Epithelial cell of prostate (primary cell): ENCODE measurements at regions not wholly inside any gene's neighbourhood (a gene's known extent, or its start where the extent isn't known, plus 50 kb on each side); places are given as distances from the start of the nearest gene placed in this dataset.

Source experiments
- DNase-seq: peaks from one replicate; pipeline ENCODE4 v3.0.0-alpha.2; 2011; ENCODE audit warnings: low read depth, low spot score
- H3K27ac ChIP-seq: fragments of 450-650 bp; 2 replicates; pipeline ENCODE4 v1.5.1; 2017; ENCODE audit warnings: mild to moderate bottlenecking

DNA sequence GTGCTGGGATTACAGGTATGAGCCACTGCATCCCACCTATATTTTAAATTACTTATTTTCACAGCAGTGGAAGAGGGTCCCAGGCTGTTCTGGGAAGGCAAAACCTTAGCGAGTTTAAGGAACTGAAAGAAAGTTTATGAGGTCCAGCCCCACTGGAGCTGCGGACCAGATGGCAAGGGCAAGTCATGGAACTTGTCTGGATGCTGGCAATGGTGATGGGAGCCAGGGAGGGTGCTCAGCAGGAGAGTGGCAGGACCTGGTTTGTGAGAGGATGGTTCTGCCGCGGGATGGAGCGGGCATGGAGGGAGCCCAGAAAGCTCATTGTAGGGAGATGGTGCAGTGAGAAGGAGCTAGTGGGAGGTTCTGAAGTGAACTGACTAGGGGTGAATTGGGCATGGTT lies 50.6 kb upstream of the SLC45A1 start:
- no peak overlapping the region for H3K27ac ChIP-seq
- no peak for DNase-seq

DNA sequence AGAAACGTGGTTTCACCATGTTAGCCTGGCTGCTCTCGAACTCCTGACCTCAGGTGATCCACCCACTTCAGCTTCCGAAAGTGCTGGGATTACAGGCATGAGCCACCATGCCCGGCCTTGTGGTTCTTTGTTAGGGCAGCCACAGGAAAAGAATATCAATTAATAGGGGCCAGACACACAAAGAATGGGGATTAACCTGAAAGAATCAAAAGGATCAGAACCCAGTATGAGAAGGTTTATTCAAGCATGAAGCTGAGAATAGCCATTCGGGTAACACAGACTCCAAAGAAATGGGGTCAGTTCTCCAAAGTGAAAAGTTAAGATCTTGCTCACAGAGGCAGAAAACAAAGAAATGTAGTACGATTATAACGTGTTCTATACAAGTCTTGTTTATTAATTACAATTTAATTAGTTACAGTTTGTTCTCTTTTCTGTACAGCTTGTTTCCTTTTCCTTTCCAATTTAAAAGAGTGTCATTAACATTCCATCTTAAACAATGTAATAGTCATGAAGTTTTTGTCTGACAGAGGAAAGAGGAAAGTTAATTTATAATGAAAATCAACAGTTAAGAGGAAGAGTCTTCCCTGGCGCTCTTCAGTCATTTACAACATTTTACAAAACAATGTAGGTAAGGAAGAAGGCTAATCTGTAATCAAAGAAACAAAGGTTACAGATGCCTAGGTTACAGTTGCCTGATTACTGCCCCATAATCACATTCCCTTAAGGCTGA lies 51.3 kb upstream of the SLC45A1 start:
- DNase-seq = no peak
- H3K27ac ChIP-seq = no peak overlapping the region

DNA sequence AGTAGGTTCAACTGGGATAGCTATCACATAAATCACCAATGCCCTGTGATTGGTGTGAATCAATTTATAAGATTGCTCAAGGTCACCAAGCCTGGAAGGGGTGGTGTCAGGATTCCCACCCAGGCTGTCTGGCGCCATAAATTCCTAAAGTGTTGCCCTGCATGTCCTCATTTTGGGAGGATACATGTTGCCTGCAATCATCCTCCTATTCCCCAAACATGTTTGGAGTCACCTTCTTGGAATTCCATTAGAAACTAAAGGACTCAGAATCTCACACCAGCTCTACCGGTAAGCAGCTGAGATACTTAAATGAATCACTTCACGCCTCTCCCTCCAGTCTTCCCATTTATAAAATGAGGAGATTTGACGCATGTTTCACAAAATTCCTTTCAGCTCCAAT lies 54.1 kb upstream of the SLC45A1 start:
- no peak overlapping the region for H3K27ac ChIP-seq
- no peak for DNase-seq

DNA sequence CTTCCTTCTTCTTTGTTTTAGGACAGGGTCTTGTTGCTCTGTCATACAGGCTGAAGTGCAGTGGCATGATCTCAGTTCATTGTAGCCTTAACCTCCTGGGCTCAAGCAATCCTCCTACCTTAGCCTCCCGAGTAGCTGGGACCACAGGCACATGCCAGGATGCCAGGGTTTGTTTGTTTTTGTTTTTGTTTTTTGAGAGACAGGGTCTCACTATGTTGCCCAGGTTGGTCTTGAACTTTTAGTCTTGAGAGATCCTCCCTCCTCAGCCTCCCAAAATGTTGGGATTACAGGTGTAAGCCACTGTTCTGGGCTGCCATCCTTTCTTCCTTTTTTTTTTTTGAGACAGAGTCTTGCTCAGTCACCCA lies 56.5 kb upstream of the SLC45A1 start:
- no peak for DNase-seq
- no peak overlapping the region for H3K27ac ChIP-seq

DNA sequence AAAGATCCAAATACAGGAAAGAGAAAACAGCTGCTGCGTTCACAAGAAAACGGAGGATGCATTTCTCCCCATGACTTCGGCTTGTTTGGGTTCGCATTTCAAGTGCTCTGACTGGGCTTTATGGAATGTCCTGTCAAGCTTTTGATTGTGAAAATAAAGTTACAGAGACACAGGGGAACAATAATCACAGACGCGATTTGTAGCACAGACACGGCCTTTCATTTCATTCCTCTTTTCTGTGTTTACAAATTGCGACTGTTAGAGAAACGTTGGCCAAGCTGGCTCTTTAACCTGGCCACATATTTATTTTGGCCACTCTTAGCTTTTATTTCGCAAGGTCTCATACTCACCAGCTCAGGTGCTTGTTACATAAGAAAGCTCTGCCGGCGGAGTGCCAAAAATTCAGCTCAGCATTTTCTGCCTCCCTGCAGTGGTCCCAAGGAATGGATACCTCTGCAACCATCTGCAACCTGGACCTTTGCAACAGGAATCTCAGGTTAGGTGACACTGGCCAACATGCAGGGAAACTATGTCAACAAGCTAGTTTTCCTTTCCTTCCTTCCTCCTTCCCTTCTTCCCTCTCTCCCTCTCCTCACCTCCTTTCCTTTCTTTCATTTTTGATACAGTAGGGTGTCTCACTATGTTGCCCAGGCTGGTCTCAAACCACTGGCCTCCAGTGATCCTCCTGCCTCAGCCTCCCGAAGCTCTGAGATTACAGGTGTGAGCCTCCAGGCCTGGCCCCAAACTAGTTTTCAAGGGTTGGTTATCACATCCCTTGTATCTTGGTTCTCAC lies 58.2 kb upstream of the SLC45A1 start:
- peak overlapping the region; percentile 87 for H3K27ac ChIP-seq
- DNase-seq = peak; percentile 43

DNA sequence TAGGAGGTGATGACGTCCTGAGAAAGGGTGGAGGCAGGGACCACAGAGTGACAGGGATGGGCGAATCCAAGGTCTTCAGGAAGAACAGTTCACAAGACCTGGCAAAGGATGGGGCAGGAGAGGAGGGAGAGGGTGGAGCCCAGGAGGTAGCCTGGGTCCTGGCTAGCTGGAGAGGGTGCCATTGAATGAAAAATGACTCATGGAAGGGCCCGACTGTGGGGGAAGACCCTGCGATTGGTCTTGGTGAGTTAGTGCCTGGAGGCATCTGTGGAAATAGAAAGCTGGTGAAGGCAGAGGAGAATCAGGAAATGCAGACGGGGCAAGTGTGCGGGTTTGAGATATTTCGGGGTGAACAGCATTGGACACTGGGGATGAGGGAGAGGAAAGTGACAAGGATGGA lies 60.3 kb upstream of the SLC45A1 start:
- DNase-seq = no peak
- no peak overlapping the region for H3K27ac ChIP-seq

DNA sequence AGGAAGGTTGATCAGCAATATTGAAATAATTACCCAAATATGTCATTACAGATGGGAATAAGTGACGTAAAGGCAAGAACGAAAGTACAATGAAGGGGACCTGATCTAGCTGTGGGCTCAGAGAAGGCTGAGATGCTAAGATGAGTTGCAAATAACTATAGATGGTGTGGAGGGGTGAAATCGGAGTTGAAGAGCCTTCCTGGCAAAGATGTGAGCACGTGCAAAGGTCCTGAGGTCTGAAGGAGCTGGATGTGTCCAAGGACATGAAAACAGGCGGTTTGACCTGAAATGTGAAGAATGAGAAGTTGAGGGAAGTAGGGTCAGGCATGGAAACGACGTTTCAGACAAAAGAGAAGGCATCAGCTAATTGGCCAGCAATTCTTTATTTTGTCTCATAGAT lies 61.6 kb upstream of the SLC45A1 start:
- H3K27ac ChIP-seq = no peak overlapping the region

DNA sequence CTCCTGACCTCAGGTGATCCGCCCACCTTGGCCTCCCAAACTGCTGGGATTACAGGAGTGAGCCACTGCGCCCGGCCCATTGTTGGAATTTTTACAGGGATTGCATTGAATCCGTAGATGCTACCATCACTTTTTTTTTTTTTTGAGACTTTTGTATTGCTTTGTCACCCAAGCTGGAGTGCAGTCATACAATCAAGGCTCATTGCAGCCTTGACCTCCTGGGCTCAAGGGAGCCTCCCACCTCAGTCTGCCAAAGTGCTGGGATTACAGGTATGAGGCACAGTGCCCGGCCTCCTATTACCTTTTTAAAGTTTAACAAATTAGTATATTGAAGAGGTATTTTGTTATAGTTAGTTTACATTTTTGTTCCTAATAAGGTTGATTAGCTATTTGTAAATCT lies 62.2 kb upstream of the SLC45A1 start:
- no peak overlapping the region for H3K27ac ChIP-seq
- no peak for DNase-seq

More for the DNA sequence above, 61.6 kb upstream of the SLC45A1 start:
- no peak for DNase-seq

DNA sequence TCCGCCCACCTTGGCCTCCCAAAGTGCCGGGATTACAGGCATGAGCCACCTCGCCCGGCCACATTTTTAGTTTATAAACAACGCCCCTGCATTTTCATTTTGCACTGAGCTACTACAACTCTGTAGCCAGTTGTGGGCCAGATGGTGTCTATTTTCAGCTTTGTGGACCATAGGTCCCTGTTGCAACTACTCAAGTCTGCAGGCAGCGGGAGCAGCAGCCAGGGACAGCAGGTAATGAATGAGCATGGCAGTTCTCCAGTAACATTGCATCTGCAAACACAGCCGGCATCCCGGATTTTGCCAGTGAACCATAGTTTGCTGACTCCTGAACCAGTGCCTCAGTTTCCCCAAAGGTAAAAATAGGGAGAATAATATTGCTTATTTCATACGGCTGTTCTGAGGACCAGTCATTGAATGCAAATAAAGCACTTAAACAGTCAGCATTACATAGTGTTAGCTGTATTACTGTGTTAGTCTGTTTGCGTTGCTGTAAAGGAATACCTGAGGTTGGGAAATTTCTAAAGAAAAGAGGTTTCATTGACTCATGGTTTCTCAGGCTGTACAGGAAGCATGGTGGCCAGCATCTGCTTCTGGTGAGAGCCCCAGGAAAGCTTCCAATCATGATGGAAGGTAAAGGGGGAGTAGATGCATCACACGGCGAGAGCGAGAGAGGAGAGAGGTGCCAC lies 65.5 kb upstream of the SLC45A1 start:
- no peak for DNase-seq
- no peak overlapping the region for H3K27ac ChIP-seq

DNA sequence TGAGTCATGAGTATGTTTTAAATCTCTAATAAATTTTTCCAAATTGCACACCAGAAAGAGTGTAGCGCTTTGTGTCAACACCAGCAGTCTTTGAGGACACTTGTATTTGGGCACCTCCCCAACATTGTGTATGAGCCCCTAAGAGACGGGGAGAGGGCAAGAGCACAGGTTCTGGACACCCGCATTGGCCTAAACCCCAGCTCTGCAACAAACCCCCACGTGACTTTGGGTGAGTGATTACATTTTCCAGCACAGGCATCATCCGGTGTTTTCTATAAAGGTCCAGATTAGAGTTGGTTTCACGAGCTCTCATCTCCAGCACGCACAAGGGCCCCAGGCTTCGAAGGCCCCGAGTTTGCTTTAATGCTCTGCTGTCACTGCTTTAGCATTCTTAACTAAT lies 66.3 kb upstream of the SLC45A1 start:
- H3K27ac ChIP-seq = no peak overlapping the region
- DNase-seq = no peak

DNA sequence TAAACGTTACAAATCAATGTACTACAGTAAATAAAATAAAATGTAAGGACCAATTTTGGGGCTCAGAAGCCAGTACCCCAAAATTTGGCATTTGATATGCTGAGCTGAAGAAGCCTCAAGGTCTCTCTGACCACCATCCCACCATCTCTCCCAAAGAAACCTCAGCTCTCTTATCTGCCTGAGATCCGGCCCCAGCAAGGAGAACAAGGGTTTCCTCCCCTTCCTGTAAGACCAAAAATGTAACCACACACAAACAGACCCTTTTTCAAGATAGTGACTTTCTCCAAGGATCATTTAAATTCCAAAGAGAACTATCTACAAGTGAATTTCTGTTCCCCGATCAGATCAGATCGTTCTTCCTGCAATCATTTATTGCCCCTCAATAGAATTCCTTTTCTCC lies 68.1 kb upstream of the SLC45A1 start:
- DNase-seq = no peak
- no peak overlapping the region for H3K27ac ChIP-seq

DNA sequence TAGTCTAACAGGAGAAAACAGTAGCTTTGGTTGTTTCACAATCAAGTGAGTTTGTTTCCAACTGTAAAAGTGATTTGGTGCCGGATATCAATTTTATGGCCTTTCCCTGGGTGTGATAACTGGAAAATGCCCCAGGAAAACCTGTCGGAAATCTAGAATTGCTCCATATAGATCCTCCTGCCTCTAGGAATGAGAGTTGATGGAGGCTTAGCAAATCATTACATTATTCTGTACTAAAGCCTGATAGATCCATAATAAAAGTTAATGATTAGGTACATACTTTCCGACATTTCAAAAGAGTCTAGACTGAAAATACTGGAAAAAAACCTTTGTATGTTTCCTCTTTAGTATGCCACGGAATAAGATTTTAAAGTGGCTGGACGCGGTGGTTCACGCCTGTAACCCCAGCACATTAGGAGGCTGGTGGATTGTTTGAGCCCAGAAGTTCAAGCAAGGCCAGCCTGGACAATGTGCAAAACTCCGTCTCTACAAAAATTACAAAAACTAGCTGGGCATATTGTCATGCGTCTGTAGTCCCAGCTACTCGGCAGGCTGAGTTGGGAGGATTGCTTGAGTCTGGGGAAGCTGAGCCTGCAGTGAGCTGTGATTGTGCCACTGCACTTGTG lies 70.0 kb upstream of the SLC45A1 start:
- no peak overlapping the region for H3K27ac ChIP-seq
- no peak for DNase-seq

DNA sequence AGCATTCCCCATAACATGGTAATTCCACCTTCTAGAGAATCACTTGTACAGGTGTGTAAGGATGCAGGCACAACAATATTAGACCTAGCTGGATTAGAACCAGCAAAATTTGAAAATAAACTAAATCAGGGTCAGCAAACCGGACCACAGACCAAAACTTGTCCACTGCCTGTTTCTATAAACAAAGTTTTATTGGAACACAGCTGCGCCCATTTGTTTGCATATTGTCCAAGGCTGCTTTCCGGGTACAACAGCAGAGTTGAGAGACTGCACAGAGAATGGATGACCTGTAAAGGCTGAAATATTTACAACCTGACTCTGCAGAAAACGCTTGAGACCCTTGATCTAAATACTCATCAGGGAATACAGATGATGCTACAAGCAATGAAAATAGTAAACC lies 73.6 kb upstream of the SLC45A1 start:
- H3K27ac ChIP-seq = no peak overlapping the region
- DNase-seq = no peak

DNA sequence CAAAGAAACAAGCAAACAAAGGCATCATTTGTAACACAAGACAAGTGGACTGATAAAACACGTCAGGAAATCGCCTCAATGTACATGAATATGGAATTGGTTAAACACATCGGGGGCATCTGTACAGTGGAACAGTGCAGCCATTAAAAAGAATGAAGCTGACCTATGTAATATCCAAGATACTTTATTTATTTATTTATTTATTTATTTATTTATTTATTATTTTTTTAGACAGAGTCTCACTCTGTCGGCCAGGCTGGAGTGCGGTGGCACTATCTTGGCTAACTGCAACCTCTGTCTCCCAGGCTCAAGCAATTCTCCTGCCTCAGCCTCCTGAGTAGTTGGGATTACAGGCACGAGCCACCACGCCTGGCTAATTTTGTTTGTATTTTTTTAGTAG lies 75.4 kb upstream of the SLC45A1 start:
- no peak for DNase-seq
- H3K27ac ChIP-seq = no peak overlapping the region

DNA sequence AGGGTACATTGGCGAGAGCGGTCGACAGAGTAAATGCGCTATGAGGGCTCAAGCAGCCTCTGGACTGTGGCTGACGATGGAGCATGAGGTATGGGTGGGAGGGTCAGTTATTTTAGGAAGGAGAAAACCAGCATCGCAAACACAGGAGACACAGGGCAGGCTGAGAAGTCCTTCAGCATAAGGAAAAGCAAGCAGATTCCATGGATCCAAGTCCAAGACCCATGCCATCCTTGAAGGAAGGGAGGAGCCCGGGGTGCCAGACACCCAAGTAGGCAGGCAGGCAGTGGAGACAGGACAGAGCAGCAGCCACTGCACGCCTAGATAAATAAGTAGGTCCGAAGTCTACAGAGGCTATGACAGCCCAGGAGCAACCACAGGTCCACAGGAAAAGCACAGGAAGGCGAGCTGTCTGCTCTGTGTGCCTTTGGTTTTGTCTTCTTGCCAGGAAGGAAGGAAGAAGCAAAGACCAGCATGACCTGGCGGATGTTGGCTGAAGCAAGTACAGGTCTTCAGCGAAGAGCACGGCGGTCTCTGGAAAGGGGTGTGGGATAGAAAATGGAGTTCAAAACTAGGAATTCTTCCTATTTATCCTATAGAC lies 76.4 kb upstream of the SLC45A1 start:
- no peak overlapping the region for H3K27ac ChIP-seq
- DNase-seq = no peak

DNA sequence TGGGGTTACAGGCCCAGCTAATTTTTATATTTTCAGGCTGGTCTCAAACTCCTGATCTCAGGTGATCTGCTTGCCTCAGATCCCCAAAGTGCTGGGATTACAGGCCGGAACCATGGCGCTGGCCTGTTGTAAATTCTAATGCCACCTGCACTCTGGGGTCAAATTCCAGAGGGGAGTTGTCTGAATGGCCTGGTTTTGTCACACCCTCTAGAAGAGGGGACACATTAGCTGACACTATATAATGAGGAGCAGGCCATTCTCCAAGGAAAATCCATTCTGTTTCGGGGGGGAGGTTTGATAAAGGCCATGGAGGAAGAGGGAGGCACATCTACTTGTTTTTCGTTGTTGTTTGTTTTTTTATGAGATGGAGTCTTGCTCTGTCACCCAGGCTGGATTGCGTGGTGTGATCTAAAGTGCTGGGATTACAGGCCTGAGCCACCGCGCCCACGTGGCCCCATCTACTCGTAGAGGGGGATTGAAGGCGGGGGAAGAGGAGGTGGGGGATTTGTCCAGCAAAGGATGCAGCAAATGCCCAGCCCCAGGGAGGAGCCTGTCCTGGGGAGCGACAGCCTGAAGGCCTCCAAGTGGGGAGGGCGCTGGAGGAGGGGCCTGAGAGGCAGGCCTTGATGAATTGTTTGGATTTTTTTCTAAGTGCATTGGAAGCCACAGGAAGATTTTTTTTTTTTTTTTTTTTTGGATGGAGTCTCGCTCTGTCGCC lies 78.4 kb upstream of the SLC45A1 start:
- H3K27ac ChIP-seq = peak overlapping the region; percentile 76
- no peak for DNase-seq

DNA sequence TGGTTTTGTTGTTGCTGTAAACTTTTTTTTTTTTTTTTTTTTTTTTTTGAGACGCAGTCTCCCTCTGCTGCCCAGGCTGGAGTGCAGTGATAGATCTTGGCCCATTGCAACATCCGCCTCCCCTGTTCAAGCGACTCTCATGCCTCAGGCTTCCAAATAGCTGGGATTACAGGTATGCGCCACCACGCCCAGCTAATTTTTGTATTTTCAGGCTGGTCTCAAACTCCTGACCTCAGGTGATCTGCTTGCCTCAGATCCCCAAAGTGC lies 78.9 kb upstream of the SLC45A1 start:
- H3K27ac ChIP-seq = peak overlapping the region; percentile 76
- peak; percentile 27 for DNase-seq

DNA sequence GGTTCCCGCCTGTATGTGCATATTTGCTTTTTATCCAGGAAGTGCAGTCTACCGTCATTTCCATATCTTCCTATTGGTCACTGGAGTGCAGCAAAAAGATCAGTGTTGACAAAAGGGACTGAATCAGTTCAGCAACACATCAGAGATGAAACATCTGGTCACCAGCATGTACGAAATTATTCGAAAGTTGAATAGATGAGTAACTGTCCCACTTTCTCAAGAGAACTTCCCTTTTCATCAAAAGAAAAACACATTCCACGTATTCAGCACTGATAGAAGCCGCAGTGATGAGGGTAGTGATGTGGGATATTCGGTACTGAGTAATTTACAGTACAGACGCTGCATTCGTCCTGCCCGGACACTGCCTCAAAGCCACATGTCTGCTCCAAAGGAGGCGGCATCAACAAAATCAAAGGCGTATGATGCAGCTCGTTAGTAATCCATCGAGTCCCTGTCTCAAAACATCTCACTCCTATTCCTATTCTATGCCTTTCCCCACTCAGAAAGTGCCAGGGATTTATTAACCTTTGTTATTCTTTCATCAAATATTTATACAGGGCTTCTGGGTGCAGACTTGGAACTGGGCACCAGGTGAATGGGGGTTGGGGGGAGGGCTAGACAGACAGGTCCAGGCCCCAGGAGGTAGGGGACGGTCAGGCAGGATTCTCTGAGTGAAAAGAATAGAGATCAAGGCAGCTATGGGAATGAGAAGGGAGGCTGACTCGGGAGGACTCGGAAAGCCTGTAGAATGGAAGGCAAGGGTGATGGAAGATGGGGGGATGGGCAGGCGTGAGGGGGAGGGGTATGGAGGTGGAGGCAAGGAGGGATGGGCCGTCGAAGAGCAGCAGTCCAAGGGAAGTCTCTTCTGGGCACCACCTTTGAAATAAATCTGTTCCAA lies 79.5 kb upstream of the SLC45A1 start:
- H3K27ac ChIP-seq = peak overlapping the region; percentile 76
- no peak for DNase-seq

DNA sequence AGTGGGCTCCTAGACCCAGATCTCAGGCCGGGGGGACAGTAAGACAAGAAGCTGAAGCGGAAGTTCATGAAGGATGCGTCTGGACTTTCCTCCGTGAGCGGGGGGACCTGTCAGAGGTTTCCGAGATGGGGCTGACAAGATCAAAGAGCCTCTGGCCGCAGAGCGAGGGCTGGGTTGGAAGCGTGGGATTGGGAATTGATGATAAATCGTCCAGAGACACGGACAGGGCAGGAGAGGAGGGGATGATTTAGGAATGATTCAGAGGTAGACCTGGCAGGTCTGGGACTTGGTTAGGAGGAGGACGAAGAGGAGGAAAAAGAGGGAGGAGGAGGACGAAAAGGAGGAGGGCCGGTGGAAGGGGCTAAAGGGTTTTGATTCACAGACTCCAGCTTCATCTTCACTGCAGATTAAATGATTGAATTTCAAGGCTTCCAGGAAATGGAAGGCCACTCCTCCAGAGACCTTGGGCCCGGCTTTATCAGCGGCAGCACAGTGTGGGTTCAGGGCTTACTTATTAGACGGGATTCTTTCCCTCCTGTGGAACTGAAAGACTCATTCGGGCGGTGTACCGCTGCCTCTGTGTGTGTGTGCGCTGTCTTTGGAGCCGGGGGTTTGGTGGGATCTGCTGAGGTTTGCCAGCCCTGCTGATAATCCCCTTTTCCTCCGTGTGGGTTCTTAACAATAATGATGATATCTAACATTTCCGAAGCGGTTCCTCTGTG lies 85.7 kb upstream of the SLC45A1 start:
- no peak for DNase-seq
- H3K27ac ChIP-seq = no peak overlapping the region
